ENCODE measurements at regions not wholly inside any gene's neighbourhood (a gene's known extent, or its start where the extent isn't known, plus 50 kb on each side); places are given as distances from the start of the nearest gene placed in this dataset.

- Histone ChIP-seq H3K4me2 (ENCODE audit: low read length) (no peak overlapping the region), H4K20me1 (ENCODE audit: insufficient read depth) (no peaks in the 10 kb centered on the region), H3K4me1 (ENCODE audit: control insufficient read depth in 1 of 2, insufficient read depth in 2 of 2, low read length in 2 of 2) (no peaks in the 10 kb centered on the region), H3K27ac (ENCODE audit: low read depth, low read length) (no peak overlapping the region), H3K9ac (ENCODE audit: low read length) (no peak overlapping the region), H3K4me3 (replicated peaks in 1 of 2; ENCODE audit: low read depth in 1 of 2, low read length in 2 of 2) (no peak overlapping the region), H3K36me3 (ENCODE audit: control insufficient read depth in 1 of 2, insufficient read depth in 2 of 2, low read length in 2 of 2) (no peaks in the 10 kb centered on the region), H3K79me2 (ENCODE audit: insufficient read depth, low read length) (no peaks in the 10 kb centered on the region), H3K9me2 (ENCODE audit: insufficient read depth) (no peaks in the 10 kb centered on the region), H2AFZ (ENCODE audit: low read depth, low read length, poor library complexity, severe bottlenecking) (no peak overlapping the region), H3K27me3 (ENCODE audit: insufficient read depth, low read length) (no peaks in the 10 kb centered on the region; the same call in 1 of the 2 replicates), H3K9me3 (ENCODE audit: control insufficient read depth in 1 of 2, insufficient read depth in 1 of 2, low read depth in 1 of 2, low read length in 2 of 2) (no peaks in the 10 kb centered on the region; a peak in 1 of 4 replicates)
- BruUV-seq (replicated peaks), result no TSS peak
- ATAC-seq (no peak), DNase-seq (ENCODE audit: low read depth, low spot score) (no peak)
- ChIA-PET CTCF (no interaction called here), POLR2A (no interaction called here), RAD21 (ENCODE audit: low non-redundant PET in 1 of 2, low total read pairs in 2 of 2, uncharacterized antibody in 2 of 2, unreplicated experiment in 2 of 2) (no interaction called here)
- intact Hi-C loops (cut with micrococcal nuclease), result no loop called here
- TF ChIP-seq SRF (IDR thresholded peaks at IDR 0.05; ENCODE audit: low read depth) (no peak), EZH2phosphoT487 (IDR thresholded peaks at IDR 0.05; ENCODE audit: borderline replicate concordance) (no peak), SIN3A (IDR thresholded peaks at IDR 0.05; ENCODE audit: low read depth) (no peak), REST (IDR thresholded peaks at IDR 0.05; ENCODE audit: low read depth) (no peak), POLR2A (IDR thresholded peaks at IDR 0.05; ENCODE audit: borderline replicate concordance, extremely low read depth, insufficient read depth, insufficient read length) (no peak), TCF7L2 (IDR thresholded peaks at IDR 0.05; ENCODE audit: borderline replicate concordance, extremely low read depth, insufficient read depth, insufficient read length) (no peak), YY1 (IDR thresholded peaks at IDR 0.05; ENCODE audit: extremely low read depth, insufficient replicate concordance, low read depth, low read length) (no peak), SP1 (IDR thresholded peaks at IDR 0.05; ENCODE audit: low read depth) (no peak), POLR2AphosphoS5 (IDR thresholded peaks at IDR 0.05; ENCODE audit: low read depth, low read length) (no peak), MAX (IDR thresholded peaks at IDR 0.05) (no peak), JUND (IDR thresholded peaks at IDR 0.05) (no peak), CEBPB (IDR thresholded peaks at IDR 0.05; ENCODE audit: low read depth) (no peak), ZNF274 (IDR thresholded peaks at IDR 0.05; ENCODE audit: low read depth, low read length) (no peak), RAD21 (IDR thresholded peaks at IDR 0.05; ENCODE audit: low read depth) (no peak), EZH2 (IDR thresholded peaks at IDR 0.05) (no peak), FOSL1 (IDR thresholded peaks at IDR 0.05; ENCODE audit: low read depth) (no peak)
- TF ChIP-seq, protein P1, sequence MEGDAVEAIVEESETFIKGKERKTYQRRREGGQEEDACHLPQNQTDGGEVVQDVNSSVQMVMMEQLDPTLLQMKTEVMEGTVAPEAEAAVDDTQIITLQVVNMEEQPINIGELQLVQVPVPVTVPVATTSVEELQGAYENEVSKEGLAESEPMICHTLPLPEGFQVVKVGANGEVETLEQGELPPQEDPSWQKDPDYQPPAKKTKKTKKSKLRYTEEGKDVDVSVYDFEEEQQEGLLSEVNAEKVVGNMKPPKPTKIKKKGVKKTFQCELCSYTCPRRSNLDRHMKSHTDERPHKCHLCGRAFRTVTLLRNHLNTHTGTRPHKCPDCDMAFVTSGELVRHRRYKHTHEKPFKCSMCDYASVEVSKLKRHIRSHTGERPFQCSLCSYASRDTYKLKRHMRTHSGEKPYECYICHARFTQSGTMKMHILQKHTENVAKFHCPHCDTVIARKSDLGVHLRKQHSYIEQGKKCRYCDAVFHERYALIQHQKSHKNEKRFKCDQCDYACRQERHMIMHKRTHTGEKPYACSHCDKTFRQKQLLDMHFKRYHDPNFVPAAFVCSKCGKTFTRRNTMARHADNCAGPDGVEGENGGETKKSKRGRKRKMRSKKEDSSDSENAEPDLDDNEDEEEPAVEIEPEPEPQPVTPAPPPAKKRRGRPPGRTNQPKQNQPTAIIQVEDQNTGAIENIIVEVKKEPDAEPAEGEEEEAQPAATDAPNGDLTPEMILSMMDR (IDR thresholded peaks at IDR 0.05 in 2 of 3, conservative IDR thresholded peaks at IDR 0.05 in 1 of 3; ENCODE audit: borderline replicate concordance in 1 of 3, insufficient read depth in 1 of 3, low read depth in 2 of 3, low read length in 2 of 3), result no peak
- TF ChIP-seq, protein P2, sequence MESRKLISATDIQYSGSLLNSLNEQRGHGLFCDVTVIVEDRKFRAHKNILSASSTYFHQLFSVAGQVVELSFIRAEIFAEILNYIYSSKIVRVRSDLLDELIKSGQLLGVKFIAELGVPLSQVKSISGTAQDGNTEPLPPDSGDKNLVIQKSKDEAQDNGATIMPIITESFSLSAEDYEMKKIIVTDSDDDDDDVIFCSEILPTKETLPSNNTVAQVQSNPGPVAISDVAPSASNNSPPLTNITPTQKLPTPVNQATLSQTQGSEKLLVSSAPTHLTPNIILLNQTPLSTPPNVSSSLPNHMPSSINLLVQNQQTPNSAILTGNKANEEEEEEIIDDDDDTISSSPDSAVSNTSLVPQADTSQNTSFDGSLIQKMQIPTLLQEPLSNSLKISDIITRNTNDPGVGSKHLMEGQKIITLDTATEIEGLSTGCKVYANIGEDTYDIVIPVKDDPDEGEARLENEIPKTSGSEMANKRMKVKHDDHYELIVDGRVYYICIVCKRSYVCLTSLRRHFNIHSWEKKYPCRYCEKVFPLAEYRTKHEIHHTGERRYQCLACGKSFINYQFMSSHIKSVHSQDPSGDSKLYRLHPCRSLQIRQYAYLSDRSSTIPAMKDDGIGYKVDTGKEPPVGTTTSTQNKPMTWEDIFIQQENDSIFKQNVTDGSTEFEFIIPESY (IDR thresholded peaks at IDR 0.05; ENCODE audit: extremely low read depth, insufficient replicate concordance, low read length), result no peak
- TF ChIP-seq, protein P3, sequence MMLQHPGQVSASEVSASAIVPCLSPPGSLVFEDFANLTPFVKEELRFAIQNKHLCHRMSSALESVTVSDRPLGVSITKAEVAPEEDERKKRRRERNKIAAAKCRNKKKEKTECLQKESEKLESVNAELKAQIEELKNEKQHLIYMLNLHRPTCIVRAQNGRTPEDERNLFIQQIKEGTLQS (IDR thresholded peaks at IDR 0.05), result no peak
These were observed 419.5 kb upstream of the ARGLU1 start for GRCh38 chr13:106987427-106987785.
